Vagina (tissue), 2 donors: ENCODE measurements at regions not wholly inside any gene's neighbourhood (a gene's known extent, or its start where the extent isn't known, plus 50 kb on each side); places are given as distances from the start of the nearest gene placed in this dataset.

ENCODE experiments used
- POLR2A ChIP-seq, 2 donors: fragments of 450-650 bp; IDR thresholded peaks; one replicate each; pipeline ENCODE4 v1.6.1; 2017; ENCODE audit warnings: antibody characterized with exemption in 2 of 2, mild to moderate bottlenecking in 2 of 2, moderate library complexity in 2 of 2
- POLR2AphosphoS5 ChIP-seq, 2 donors: sonication (generic); formaldehyde crosslinking; IDR thresholded peaks; one replicate each; pipeline ENCODE4 v1.9.0; 2017; ENCODE audit warnings: antibody characterized with exemption in 2 of 2, mild to moderate bottlenecking in 2 of 2, low read depth in 1 of 2; ENCODE audit not compliant: insufficient read depth in 1 of 2
- TF ChIP-seq, protein P1 (sequence below), 3 experiments: fragments of 450-650 bp in 2 of 3; fragments of 200-600 bp in 1 of 3; sonication (generic) in 1 of 3; IDR thresholded peaks; one replicate each; pipeline ENCODE4 v1.5.1; 2017 to 2019; ENCODE audit warnings: antibody characterized with exemption in 3 of 3, mild to moderate bottlenecking in 2 of 3, moderate library complexity in 2 of 3

DNA sequence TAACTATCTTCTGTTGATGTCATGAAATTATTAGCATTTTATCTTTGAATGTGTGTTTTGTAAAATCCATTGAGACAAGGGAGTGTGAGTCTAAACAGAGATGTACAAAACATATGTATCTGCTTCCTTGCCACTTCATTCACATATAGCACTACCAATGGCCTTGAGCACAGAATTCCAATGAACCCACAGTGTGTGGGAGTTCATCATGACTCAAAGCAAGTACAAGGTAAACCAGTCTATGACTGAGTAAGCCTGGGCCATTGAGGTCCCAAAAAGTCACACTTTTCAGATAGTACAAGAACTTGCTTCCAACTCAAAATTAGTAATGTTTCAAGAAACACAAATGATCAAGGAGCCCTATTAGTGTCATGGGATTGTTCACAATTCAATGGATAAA is 218.6 kb downstream of the MANEA start:
- TF ChIP-seq, protein P1, sequence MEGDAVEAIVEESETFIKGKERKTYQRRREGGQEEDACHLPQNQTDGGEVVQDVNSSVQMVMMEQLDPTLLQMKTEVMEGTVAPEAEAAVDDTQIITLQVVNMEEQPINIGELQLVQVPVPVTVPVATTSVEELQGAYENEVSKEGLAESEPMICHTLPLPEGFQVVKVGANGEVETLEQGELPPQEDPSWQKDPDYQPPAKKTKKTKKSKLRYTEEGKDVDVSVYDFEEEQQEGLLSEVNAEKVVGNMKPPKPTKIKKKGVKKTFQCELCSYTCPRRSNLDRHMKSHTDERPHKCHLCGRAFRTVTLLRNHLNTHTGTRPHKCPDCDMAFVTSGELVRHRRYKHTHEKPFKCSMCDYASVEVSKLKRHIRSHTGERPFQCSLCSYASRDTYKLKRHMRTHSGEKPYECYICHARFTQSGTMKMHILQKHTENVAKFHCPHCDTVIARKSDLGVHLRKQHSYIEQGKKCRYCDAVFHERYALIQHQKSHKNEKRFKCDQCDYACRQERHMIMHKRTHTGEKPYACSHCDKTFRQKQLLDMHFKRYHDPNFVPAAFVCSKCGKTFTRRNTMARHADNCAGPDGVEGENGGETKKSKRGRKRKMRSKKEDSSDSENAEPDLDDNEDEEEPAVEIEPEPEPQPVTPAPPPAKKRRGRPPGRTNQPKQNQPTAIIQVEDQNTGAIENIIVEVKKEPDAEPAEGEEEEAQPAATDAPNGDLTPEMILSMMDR (IDR thresholded peaks at IDR 0.05) = no peak
- no peak for TF ChIP-seq POLR2A (IDR thresholded peaks at IDR 0.05)
- TF ChIP-seq POLR2AphosphoS5 (IDR thresholded peaks at IDR 0.05; ENCODE audit: insufficient read depth in 1 of 2, low read depth in 1 of 2) = no peak
